PFSK-1 (cell line): ENCODE measurements at regions not wholly inside any gene's neighbourhood (a gene's known extent, or its start where the extent isn't known, plus 50 kb on each side); places are given as distances from the start of the nearest gene placed in this dataset.

Experiments used
- POLR2AphosphoS5 ChIP-seq: IDR thresholded peaks from 2 replicates; pipeline ENCODE4 v1.6.1; 2012; ENCODE audit warnings: low read depth, mild to moderate bottlenecking, control low read depth, low read length, moderate library complexity
- SIN3A ChIP-seq: IDR thresholded peaks from 2 replicates; pipeline ENCODE4 v1.6.1; 2012; ENCODE audit warnings: mild to moderate bottlenecking, low read length, moderate library complexity, borderline replicate concordance; ENCODE audit not compliant: insufficient read depth

- TF ChIP-seq SIN3A (no peak), POLR2AphosphoS5 (no peak)
Measured at GRCh38 chr2:3134026-3134571, 243.5 kb downstream of the EIPR1 start.
